Psoas muscle (tissue), 7 donors: ENCODE measurements at regions not wholly inside any gene's neighbourhood (a gene's known extent, or its start where the extent isn't known, plus 50 kb on each side); places are given as distances from the start of the nearest gene placed in this dataset.

ENCODE experiments used
- ATAC-seq, 4 donors: fragments of 200-7000 bp; cut with Tn5 transposase; one replicate each; pipeline ENCODE4 v1.9.1; 2020; ENCODE audit warnings: moderate library complexity in 3 of 4, mild to moderate bottlenecking in 2 of 4
- DNase-seq, 2 donors: peaks; one replicate each; pipeline ENCODE4 v3.0.0-alpha.2; 2020
- H3K27ac ChIP-seq: fragments of 200-600 bp; one replicate; pipeline ENCODE4 v1.8.0; 2022
- H3K27me3 ChIP-seq, 3 donors: fragments of 200-600 bp in 1 of 3; one replicate each; pipeline versions ENCODE4 v1.6.1 to v1.8.0; 2013 to 2022; ENCODE audit warnings: low read length in 2 of 3, mild to moderate bottlenecking in 2 of 3, moderate library complexity in 1 of 3; ENCODE audit not compliant: insufficient read depth in 3 of 3
- H3K36me3 ChIP-seq, 2 donors: fragments of 200-600 bp in 1 of 2; one replicate each; pipeline versions ENCODE4 v1.6.1 to v1.8.0; 2013 to 2022; ENCODE audit warnings: low read depth in 1 of 2, mild to moderate bottlenecking in 1 of 2, moderate library complexity in 1 of 2; ENCODE audit not compliant: insufficient read depth in 1 of 2
- H3K4me1 ChIP-seq: fragments of 200-600 bp; one replicate; pipeline ENCODE4 v1.8.0; 2022
- H3K4me3 ChIP-seq: fragments of 200-600 bp; one replicate; pipeline ENCODE4 v1.8.0; 2022; ENCODE audit warnings: mild to moderate bottlenecking
- H3K9me3 ChIP-seq: fragments of 200-600 bp; one replicate; pipeline ENCODE4 v1.8.0; 2022
- WGBS, 3 donors: extraction: QIAGEN DNeasy Blood & Tissue Kit; methylation state at CpG; one replicate each; pipeline versions ENCODE4 v1.1.6 to v1.1.7; 2013; 5-methylcytosine and 5-hydroxymethylcytosine counted together
- intact Hi-C, 2 donors: fragments of 100-400 bp; cut with DNase I; formaldehyde crosslinking; loops; one replicate each; pipeline versions ENCODE4 v1.11.0 to v1.14.2; 2022
- TF ChIP-seq, protein P1 (sequence below): fragments of 200-600 bp; IDR thresholded peaks from one replicate; pipeline ENCODE4 v1.8.0; 2022; ENCODE audit warnings: antibody characterized with exemption
- donor health status: healthy with polysubstance abuse.
- donor health status: DM: no; HTN: no; CAD: no; lungs with moderate emphysema.
- donor health status: Bipolar disorder and iron deficiency.
- donor health status: healthy.
- donor health status: DM: yes; HTN: yes; CAD: no.
- donor health status: DM: no; HTN: no; CAD: no.
- donor health status: DM: yes; HTN: yes; CAD: no.

- ATAC-seq, result no peak
- Histone ChIP-seq H3K36me3 (no peaks in the 10 kb centered on the region), H3K4me3 (no peak overlapping the region), H3K27ac (no peak overlapping the region), H3K4me1 (no peaks in the 10 kb centered on the region), H3K9me3 (no peaks in the 10 kb centered on the region), H3K27me3 (no peaks in the 10 kb centered on the region)
- TF ChIP-seq, protein P1, sequence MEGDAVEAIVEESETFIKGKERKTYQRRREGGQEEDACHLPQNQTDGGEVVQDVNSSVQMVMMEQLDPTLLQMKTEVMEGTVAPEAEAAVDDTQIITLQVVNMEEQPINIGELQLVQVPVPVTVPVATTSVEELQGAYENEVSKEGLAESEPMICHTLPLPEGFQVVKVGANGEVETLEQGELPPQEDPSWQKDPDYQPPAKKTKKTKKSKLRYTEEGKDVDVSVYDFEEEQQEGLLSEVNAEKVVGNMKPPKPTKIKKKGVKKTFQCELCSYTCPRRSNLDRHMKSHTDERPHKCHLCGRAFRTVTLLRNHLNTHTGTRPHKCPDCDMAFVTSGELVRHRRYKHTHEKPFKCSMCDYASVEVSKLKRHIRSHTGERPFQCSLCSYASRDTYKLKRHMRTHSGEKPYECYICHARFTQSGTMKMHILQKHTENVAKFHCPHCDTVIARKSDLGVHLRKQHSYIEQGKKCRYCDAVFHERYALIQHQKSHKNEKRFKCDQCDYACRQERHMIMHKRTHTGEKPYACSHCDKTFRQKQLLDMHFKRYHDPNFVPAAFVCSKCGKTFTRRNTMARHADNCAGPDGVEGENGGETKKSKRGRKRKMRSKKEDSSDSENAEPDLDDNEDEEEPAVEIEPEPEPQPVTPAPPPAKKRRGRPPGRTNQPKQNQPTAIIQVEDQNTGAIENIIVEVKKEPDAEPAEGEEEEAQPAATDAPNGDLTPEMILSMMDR, result no peak
- no peak for DNase-seq
- intact Hi-C loops, result no loop called here
- WGBS, 3 donors, result 71 to 95% (median 93%) methylated on average over 2 of the region's 2 CpGs
Measured at GRCh38 chr11:15630896-15631295, 516.2 kb downstream of the INSC start.

GRCh38 chr11:15635521-15635920 is 520.8 kb downstream of the INSC start:
- DNase-seq (no peak), ATAC-seq (no peak)
- no peaks in the 10 kb centered on the region for H3K4me1 ChIP-seq
- no peak overlapping the region for H3K4me3 ChIP-seq
- H3K9me3 ChIP-seq, result no peaks in the 10 kb centered on the region
- H3K27ac ChIP-seq, result no peak overlapping the region
- TF ChIP-seq, protein P1, result no peak
- no peaks in the 10 kb centered on the region for H3K27me3 ChIP-seq
- WGBS, 3 donors, result 91 to 97% (median 96%) methylated on average over 2 of the region's 2 CpGs
- intact Hi-C loops, result no loop called here
- no peaks in the 10 kb centered on the region for H3K36me3 ChIP-seq

DNA sequence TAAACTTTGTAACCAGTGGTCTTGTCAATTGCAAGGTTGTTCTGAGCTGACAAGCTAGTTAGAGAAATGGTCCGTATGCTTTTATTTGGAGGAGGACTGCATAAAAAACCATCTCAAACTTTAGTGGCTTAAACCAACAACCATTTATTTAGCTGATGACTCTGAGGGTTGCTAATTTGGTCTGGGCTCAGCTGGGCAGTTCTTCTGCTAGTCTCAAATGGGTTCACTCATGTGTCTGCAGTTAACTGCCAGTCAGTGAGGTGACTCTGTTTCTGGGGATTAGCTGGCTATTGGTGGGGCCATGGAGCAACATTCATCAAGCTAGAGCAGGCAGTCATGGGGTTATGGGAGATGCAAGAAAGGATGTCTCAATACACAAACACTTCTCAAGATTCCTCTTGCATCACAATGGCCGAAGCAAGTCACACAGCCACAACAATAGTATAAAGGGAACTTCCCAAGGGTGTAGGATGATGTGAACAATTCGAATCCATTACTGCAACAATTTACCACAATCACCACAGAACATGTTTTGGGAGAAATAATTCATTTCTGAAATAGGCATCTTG is 521.9 kb downstream of the INSC start:
- Histone ChIP-seq H3K27me3 (no peaks in the 10 kb centered on the region), H3K9me3 (no peaks in the 10 kb centered on the region), H3K4me3 (no peak overlapping the region), H3K4me1 (no peaks in the 10 kb centered on the region), H3K27ac (no peak overlapping the region), H3K36me3 (no peaks in the 10 kb centered on the region)
- intact Hi-C loops, result no loop called here
- DNase-seq (no peak), ATAC-seq (no peak)
- TF ChIP-seq, protein P1, result no peak
- WGBS, 3 donors, result 77 to 95% (median 93%) methylated on average over 3 of the region's 3 CpGs

DNA sequence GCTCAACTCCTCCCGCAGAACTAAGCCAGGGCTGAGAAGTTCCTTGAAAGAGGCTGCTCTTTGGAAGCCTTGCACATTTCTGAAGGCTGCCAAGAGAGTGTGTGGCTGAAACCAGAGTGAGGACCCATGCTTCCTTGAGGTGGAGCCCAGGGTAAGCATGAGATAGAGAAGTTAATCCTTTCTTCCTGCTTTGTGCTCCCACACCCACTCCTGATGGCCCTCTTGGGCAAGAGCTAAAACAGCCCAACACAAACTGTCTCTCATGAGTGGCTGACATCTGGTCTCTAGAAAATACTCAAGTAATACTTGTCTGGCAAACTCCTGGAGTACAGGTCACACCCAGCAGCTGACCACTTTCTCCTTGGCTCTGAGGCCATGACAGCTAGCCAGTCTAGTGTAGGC is 523.7 kb downstream of the INSC start:
- Histone ChIP-seq H3K9me3 (no peaks in the 10 kb centered on the region), H3K4me3 (no peak overlapping the region), H3K27me3 (no peaks in the 10 kb centered on the region), H3K27ac (no peak overlapping the region), H3K36me3 (no peaks in the 10 kb centered on the region), H3K4me1 (no peaks in the 10 kb centered on the region)
- TF ChIP-seq, protein P1, result no peak
- peak in 2 of 4 donors; percentile 25 to 55 for ATAC-seq
- intact Hi-C loops, result no loop called here
- 40 to 78% (median 74%) methylated on average over 1 of the region's 1 CpG for WGBS, 3 donors
- DNase-seq, result no peak

GRCh38 chr11:15640318-15640717 is 525.6 kb downstream of the INSC start:
- intact Hi-C loops, result loop anchor here (5.0 to 10.0 kb wide), 3 partner anchors 254 to 977 kb away; no protein-coding TSS in a partner anchor
- ATAC-seq (no peak), DNase-seq (no peak)
- Histone ChIP-seq H3K36me3 (no peaks in the 10 kb centered on the region), H3K9me3 (no peaks in the 10 kb centered on the region), H3K27ac (no peak overlapping the region), H3K27me3 (no peaks in the 10 kb centered on the region), H3K4me3 (no peak overlapping the region), H3K4me1 (no peaks in the 10 kb centered on the region)
- 49 to 56% (median 55%) methylated on average over 9 of the region's 9 CpGs for WGBS, 3 donors
- TF ChIP-seq, protein P1, result no peak
